ENCODE measurements at regions not wholly inside any gene's neighbourhood (a gene's known extent, or its start where the extent isn't known, plus 50 kb on each side); places are given as distances from the start of the nearest gene placed in this dataset.

DNA sequence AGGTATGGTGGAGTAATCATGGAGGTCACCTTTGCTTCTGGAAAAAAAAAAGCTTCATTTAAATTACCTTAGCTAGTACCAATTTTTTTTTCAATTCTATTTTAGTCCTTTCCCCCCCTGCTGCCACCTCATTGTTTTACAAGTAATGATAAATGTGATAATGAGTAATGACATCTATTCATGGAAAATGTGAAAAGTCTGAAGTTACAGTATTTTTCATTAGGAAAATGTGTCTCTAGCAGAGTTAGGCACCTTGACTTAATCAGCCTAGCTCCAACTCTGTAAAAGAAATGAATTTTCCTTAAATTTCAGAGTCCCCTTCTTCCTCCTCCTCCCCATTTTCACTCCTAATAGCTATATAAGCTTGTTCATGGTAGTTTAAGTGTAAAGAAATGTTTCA, 204.9 kb upstream of the USP25 start:
- TF ChIP-seq, protein P1, sequence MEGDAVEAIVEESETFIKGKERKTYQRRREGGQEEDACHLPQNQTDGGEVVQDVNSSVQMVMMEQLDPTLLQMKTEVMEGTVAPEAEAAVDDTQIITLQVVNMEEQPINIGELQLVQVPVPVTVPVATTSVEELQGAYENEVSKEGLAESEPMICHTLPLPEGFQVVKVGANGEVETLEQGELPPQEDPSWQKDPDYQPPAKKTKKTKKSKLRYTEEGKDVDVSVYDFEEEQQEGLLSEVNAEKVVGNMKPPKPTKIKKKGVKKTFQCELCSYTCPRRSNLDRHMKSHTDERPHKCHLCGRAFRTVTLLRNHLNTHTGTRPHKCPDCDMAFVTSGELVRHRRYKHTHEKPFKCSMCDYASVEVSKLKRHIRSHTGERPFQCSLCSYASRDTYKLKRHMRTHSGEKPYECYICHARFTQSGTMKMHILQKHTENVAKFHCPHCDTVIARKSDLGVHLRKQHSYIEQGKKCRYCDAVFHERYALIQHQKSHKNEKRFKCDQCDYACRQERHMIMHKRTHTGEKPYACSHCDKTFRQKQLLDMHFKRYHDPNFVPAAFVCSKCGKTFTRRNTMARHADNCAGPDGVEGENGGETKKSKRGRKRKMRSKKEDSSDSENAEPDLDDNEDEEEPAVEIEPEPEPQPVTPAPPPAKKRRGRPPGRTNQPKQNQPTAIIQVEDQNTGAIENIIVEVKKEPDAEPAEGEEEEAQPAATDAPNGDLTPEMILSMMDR (IDR thresholded peaks at IDR 0.05) = no peak
- TF ChIP-seq POLR2A (IDR thresholded peaks at IDR 0.05) (no peak), POLR2AphosphoS5 (IDR thresholded peaks at IDR 0.05) (no peak)

Measured in breast epithelium (tissue), 3 donors.